Fibroblast of mammary gland (primary cell): ENCODE measurements at regions not wholly inside any gene's neighbourhood (a gene's known extent, or its start where the extent isn't known, plus 50 kb on each side); places are given as distances from the start of the nearest gene placed in this dataset.
"Not testable (repeated sequence)": the region's sequence is repeated elsewhere in the genome, so short reads cannot be mapped to it uniquely, and the experiment has no call there.

Source experiments
- DNase-seq: peaks from one replicate; pipeline ENCODE4 v3.0.0-alpha.2; 2010; ENCODE audit warnings: low read depth
- H3K4me3 ChIP-seq: 2 replicates; pipeline ENCODE4 v1.5.1; 2011; ENCODE audit warnings: low read depth, mild to moderate bottlenecking, low read length, moderate library complexity; ENCODE audit not compliant: control insufficient read depth
- CTCF ChIP-seq: conservative IDR thresholded peaks from 2 replicates; pipeline ENCODE4 v1.5.1; 2011; ENCODE audit warnings: low read depth, low read length, inconsistent platforms; ENCODE audit not compliant: control insufficient read depth, insufficient read depth

- peak; percentile 4 for TF ChIP-seq CTCF
- no peak for DNase-seq
- H3K4me3 ChIP-seq, result no peak overlapping the region
Measured at GRCh38 chr4:135418353-135418752, 1216.8 kb upstream of the PABPC4L start.

- no peak for TF ChIP-seq CTCF
- H3K4me3 ChIP-seq, result no peak overlapping the region
- DNase-seq, result no peak
Measured at GRCh38 chr4:135412213-135412612, 1210.6 kb upstream of the PABPC4L start.

- no peak for DNase-seq
- no peak overlapping the region for H3K4me3 ChIP-seq
- TF ChIP-seq CTCF, result no peak
Measured at GRCh38 chr4:135411251-135411650, 1209.7 kb upstream of the PABPC4L start.

- not testable (repeated sequence) for H3K4me3 ChIP-seq, DNase-seq
Measured at GRCh38 chr4:135409261-135409660, 1207.7 kb upstream of the PABPC4L start.

GRCh38 chr4:135408109-135408508 is 1206.5 kb upstream of the PABPC4L start:
- TF ChIP-seq CTCF, result no peak
- no peak overlapping the region for H3K4me3 ChIP-seq
- DNase-seq, result no peak

- H3K4me3 ChIP-seq, DNase-seq: not testable (repeated sequence)
Measured at GRCh38 chr4:135406597-135406996, 1205.0 kb upstream of the PABPC4L start.

- TF ChIP-seq CTCF, result no peak
- DNase-seq, result no peak
- no peak overlapping the region for H3K4me3 ChIP-seq
Measured at GRCh38 chr4:135385830-135386581, 1184.4 kb upstream of the PABPC4L start.
